Stomach smooth muscle (tissue), 2 donors: ENCODE measurements at regions not wholly inside any gene's neighbourhood (a gene's known extent, or its start where the extent isn't known, plus 50 kb on each side); places are given as distances from the start of the nearest gene placed in this dataset.
"Not testable (repeated sequence)": the region's sequence is repeated elsewhere in the genome, so short reads cannot be mapped to it uniquely, and the experiment has no call there.

Experiments
- H3K27ac ChIP-seq: one replicate; pipeline ENCODE4 v1.7.0; 2013; ENCODE audit warnings: mild to moderate bottlenecking, low read length, inconsistent platforms
- H3K27me3 ChIP-seq, 2 donors: one replicate each; pipeline ENCODE4 v1.7.0; 2013; ENCODE audit warnings: low read length in 2 of 2; ENCODE audit not compliant: insufficient read depth in 2 of 2, control insufficient read depth in 1 of 2
- H3K36me3 ChIP-seq, 2 donors: one replicate each; pipeline ENCODE4 v1.7.0; 2013; ENCODE audit warnings: low read length in 2 of 2; ENCODE audit not compliant: control insufficient read depth in 2 of 2, insufficient read depth in 2 of 2
- H3K4me1 ChIP-seq: one replicate; pipeline ENCODE4 v1.7.0; 2013; ENCODE audit warnings: low read length; ENCODE audit not compliant: control insufficient read depth, insufficient read depth
- H3K4me3 ChIP-seq, 2 donors: one replicate each; pipeline ENCODE4 v1.7.0; 2013; ENCODE audit warnings: low read length in 2 of 2
- H3K9ac ChIP-seq, 2 donors: one replicate each; pipeline ENCODE4 v1.7.0; 2013; ENCODE audit warnings: low read length in 2 of 2, mild to moderate bottlenecking in 1 of 2
- H3K9me3 ChIP-seq, 2 donors: one replicate each; pipeline ENCODE4 v1.7.0; 2013; ENCODE audit warnings: low read length in 2 of 2; ENCODE audit not compliant: control insufficient read depth in 2 of 2
- donor health status: healthy.
- donor health status: Pancreatic carcinoma.

DNA sequence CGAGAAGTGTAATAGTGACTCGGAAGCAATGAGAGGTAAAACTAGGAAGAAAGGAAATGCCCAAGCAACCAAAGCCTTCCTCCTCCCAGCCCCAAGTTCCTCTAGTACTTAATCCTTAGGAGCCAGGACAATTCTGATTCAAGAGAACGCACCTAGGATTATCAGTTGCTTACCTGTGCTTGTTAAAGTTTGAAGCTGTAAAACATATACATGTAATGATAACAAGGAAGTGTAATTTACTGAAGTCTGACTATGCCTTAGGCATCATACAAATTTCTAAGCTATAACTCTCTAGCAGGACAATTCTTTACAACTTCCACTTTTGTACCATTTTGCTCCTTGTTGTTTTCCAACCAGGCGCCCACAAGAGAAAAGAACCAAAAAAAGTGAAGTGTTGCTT is 92.8 kb upstream of the OSBPL8 start:
- Histone ChIP-seq H3K4me1 (no peaks in the 10 kb centered on the region), H3K27me3 (no peaks in the 10 kb centered on the region), H3K36me3 (no peaks in the 10 kb centered on the region), H3K9me3 (no peaks in the 10 kb centered on the region), H3K9ac (no peak overlapping the region), H3K4me3 (no peak overlapping the region), H3K27ac (no peak overlapping the region)

DNA sequence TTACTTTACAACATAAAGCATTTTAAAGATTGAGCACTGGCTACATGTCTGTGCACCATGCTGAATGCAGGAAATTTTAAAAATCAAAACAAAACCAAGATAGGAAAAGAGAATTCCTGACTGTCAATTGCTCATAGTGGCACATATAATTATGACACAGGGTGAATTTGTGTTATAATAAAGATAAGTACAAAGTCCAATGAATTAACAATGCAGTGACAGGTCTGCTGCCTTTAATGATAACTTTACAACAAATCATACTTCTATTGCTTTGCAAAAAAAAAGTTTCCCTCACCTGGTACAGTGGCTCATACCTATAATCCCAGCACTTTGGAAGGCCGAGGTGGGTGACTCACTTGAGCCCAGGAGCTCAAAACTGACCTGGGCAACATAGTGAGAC is 93.8 kb upstream of the OSBPL8 start:
- no peak overlapping the region for H3K4me3 ChIP-seq

GRCh38 chr12:76664731-76665130 is 99.2 kb upstream of the ZDHHC17 start:
- Histone ChIP-seq H3K4me1 (no peaks in the 10 kb centered on the region), H3K27me3 (no peaks in the 10 kb centered on the region), H3K4me3 (no peak overlapping the region), H3K9me3 (no peaks in the 10 kb centered on the region), H3K27ac (no peak overlapping the region), H3K9ac (no peak overlapping the region), H3K36me3 (no peaks in the 10 kb centered on the region)

More for the DNA sequence above, 93.8 kb upstream of the OSBPL8 start:
- Histone ChIP-seq H3K9ac (no peak overlapping the region), H3K4me1 (no peaks in the 10 kb centered on the region), H3K27ac (no peak overlapping the region), H3K36me3 (no peaks in the 10 kb centered on the region), H3K9me3 (no peaks in the 10 kb centered on the region), H3K27me3 (no peaks in the 10 kb centered on the region)

DNA sequence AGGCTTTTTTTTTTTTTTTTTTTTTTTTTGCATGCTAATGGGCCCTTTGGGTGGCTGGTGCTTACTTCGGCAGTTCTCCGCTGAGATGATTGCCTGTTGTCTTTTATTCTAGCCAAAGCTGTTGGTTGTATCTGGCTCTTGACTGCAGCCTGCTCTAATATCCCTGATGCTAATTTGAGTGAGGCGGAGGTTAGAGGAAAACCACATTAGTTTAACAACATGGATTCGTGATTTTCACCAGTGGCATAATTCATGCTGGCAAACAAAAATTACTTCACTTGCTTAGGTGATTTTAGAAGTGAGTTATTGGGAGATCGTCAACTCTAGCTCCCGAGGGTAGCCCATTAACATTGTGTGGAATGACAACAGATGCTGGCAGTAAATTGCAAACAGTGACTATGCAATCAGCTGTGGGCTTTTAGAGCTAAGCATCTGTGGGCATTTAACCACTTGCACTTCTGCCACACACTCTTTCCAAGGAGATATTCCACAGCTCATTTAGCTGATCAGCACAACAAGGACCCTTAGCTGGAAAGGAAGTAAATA is 97.6 kb upstream of the ZDHHC17 start:
- no peaks in the 10 kb centered on the region for H3K27me3 ChIP-seq
- no peak overlapping the region for H3K27ac ChIP-seq
- no peaks in the 10 kb centered on the region for H3K9me3 ChIP-seq
- no peak overlapping the region for H3K9ac ChIP-seq
- H3K4me3 ChIP-seq = no peak overlapping the region
- no peaks in the 10 kb centered on the region for H3K36me3 ChIP-seq
- peaks cover 3% of the 10 kb centered on the region for H3K4me1 ChIP-seq

DNA sequence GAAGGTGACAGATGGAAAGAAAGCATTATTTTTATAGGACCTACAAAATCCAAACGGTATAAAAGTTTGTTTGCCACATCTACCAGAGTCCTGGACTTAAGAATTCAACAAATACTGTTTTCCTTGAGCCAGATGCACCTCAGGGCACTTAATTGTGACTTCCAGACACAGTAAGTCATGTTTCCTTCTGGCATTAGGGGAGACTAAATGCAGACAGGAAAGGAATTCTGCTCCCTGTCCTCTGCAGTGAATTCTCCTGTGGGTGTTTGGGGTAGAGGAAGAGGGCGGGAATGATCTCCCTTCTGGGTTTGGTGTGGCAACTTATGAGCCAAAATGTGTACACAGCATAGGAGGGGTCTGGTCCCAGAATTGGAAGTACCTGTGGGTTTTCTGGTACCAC is 93.9 kb upstream of the ZDHHC17 start:
- Histone ChIP-seq H3K27me3 (no peaks in the 10 kb centered on the region), H3K9ac (no peak overlapping the region), H3K9me3 (no peaks in the 10 kb centered on the region), H3K4me1 (peaks cover 3% of the 10 kb centered on the region), H3K4me3 (no peak overlapping the region), H3K36me3 (no peaks in the 10 kb centered on the region), H3K27ac (no peak overlapping the region)

GRCh38 chr12:76670776-76671175 is 93.1 kb upstream of the ZDHHC17 start:
- Histone ChIP-seq H3K9me3 (no peaks in the 10 kb centered on the region), H3K4me3 (no peak overlapping the region), H3K27me3 (no peaks in the 10 kb centered on the region), H3K36me3 (no peaks in the 10 kb centered on the region), H3K4me1 (peaks cover 3% of the 10 kb centered on the region), H3K27ac (no peak overlapping the region), H3K9ac (no peak overlapping the region)

DNA sequence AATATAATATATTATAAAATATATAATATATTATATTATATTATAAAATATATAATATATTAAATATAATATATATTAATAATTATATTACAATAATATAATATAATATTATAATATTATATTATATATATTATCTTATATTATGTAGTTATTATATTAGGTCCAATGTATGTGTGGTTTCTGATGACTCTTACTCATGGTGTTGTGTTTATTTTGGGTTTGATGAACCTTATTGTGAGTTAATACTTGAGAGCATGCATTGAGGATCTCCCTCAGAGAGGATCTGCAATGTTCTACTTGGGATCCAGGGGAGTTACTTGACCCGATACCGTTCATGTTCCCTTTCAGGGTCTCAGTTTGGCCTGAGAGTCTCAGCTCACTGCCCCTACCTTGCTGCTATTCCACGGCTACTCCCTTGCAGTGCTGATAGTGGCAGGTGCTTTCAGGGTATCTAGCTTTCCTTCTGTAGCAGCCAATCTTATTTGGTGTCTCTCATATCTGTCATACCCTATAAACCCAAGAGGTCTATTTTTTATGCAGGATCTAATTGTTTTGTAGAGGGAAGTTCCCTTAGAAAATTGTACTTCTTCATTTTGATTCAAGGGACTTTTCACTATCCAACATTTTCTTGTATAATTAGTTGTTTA is 89.1 kb upstream of the ZDHHC17 start:
- Histone ChIP-seq H3K27me3 (no peaks in the 10 kb centered on the region), H3K4me1 (peaks cover 3% of the 10 kb centered on the region), H3K9ac (no peak overlapping the region), H3K4me3 (no peak overlapping the region), H3K27ac (no peak overlapping the region), H3K36me3 (no peaks in the 10 kb centered on the region), H3K9me3 (no peaks in the 10 kb centered on the region)

DNA sequence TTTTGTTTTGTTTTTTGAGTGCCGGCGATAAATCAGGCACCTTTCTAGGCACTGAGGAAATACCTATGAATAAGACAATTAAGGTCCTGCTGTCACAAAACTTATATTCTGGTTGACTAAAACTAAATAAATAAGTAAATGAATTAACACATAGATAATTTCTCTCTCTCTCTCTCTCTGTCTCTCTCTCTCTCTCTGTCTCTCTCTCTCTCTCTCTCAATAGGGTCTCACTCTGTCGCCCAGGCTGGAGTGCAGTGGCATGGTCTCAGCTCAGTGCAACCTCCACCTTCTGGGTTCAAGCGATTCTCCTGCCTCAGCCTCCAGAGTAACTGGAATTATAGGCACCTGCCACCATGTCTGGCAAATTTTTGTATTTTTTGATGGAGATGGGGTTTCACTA is 87.7 kb upstream of the ZDHHC17 start:
- not testable (repeated sequence) for H3K9ac ChIP-seq, H3K4me1 ChIP-seq, H3K27me3 ChIP-seq, H3K27ac ChIP-seq, H3K36me3 ChIP-seq, H3K4me3 ChIP-seq, H3K9me3 ChIP-seq

DNA sequence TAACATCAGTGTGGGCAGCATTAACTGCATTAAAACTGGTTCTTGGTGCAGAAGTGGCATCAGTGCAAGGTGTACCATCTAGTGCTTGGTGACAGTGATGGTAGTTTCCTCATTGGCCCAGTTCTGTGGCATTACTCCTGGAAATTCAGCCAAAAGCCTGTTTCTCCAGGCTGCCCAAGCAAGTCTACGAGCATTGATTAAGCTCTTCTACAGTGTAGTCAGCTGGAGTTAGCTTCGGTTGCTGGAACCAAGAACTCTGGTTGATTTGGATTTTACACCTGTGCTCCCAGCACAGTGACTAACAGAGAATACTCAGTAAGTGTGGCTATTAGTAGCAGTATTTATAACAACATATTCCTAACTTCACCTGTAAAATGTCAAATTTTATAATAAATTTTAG is 84.9 kb upstream of the ZDHHC17 start:
- H3K9me3 ChIP-seq = no peaks in the 10 kb centered on the region
- no peak overlapping the region for H3K27ac ChIP-seq

DNA sequence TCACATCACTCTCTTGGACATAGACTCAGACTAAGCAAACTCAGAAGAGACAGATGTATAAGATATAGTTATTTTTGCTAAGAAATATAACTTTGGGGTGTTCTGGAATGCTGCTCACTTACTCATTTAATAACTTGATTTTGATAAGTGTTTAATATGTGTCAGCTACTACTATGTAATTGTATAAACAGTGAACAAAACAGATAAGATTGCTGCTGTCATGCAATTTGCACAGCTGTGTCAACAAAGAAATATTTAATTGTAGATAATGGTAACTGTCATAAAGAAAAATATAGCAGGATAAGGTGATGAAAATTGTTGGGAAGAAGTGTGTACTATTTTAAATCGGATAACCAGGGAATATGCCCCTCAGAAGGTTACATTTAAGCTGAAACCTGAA is 84.1 kb upstream of the ZDHHC17 start:
- Histone ChIP-seq H3K9ac (no peak overlapping the region), H3K4me3 (no peak overlapping the region), H3K36me3 (no peaks in the 10 kb centered on the region), H3K27ac (no peak overlapping the region), H3K9me3 (no peaks in the 10 kb centered on the region), H3K27me3 (no peaks in the 10 kb centered on the region), H3K4me1 (peaks cover 3% of the 10 kb centered on the region)

More for the DNA sequence above, 84.9 kb upstream of the ZDHHC17 start:
- H3K36me3 ChIP-seq = no peaks in the 10 kb centered on the region
- no peaks in the 10 kb centered on the region for H3K27me3 ChIP-seq
- no peak overlapping the region for H3K4me3 ChIP-seq
- H3K9ac ChIP-seq = no peak overlapping the region
- no peaks in the 10 kb centered on the region for H3K4me1 ChIP-seq

DNA sequence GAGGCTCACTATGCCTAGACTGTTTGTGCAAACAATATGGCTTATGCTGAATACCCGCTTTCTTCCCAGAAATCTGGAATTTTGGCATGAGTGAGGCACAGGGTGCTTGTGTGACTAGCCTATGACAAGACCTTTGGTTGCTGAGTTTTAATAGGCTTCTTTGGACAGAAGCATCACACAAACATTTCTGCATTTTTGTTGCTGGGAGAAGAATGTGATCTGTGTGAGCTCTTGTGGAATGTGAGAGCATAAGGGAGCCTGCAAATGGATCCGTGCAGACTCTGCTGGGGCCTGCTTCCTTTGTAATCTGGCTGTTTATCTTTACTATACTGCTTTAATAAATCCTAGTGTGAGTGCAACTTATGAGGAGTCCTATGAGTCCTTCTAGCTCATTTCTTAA is 83.0 kb upstream of the ZDHHC17 start:
- Histone ChIP-seq H3K27me3 (no peaks in the 10 kb centered on the region), H3K27ac (no peak overlapping the region), H3K4me3 (no peak overlapping the region), H3K4me1 (peaks cover 8% of the 10 kb centered on the region), H3K9me3 (no peaks in the 10 kb centered on the region), H3K9ac (no peak overlapping the region), H3K36me3 (no peaks in the 10 kb centered on the region)
